HG02642 (cell line): ENCODE measurements at regions not wholly inside any gene's neighbourhood (a gene's known extent, or its start where the extent isn't known, plus 50 kb on each side); places are given as distances from the start of the nearest gene placed in this dataset.
"Not testable (repeated sequence)": the region's sequence is repeated elsewhere in the genome, so short reads cannot be mapped to it uniquely, and the experiment has no call there.

Source experiments
- ATAC-seq: cut with Tn5 transposase; IDR thresholded peaks from one replicate; pipeline ENCODE4 v1.9.1; 2021; ENCODE audit warnings: mild to moderate bottlenecking; ENCODE audit not compliant: unreplicated experiment, poor library complexity

DNA sequence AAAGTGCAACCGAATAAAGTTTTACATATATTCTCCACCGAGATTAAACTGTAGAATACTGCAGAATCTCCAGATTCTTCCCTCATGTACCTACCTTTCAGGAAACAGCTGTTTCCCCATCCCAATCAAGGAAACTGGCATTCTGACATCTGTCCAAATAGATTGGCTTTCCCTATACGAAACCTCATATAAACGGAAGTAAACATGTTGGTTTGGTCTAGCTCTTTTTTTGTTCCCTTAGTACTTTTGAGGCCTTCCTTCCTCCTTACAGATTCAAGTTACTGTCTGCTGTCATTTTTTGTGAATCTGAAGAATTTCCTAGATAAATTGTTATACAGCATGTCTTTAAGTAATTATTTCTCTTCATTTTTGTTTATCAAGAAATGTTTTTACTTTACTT lies 554.6 kb downstream of the RPIA start:
- not testable (repeated sequence) for ATAC-seq

DNA sequence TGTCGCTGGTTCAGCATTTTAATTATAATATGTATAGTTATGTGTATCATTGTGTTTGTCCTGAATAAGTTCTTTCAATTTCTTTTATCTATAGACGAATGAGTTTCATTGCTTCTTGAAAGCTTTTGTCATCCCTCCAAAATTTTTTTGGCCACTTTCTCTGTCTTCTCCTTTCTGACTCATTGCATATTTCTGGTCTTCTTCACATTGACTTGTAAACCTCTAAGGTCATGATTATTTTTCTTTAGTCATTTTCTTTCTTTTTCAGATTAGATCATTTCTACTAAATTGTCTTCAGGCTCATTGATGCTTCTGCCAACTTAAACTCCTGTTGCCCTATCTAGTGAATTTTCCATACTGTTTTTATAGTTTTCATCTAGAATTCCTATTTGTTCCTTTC lies 555.1 kb downstream of the RPIA start:
- ATAC-seq, result not testable (repeated sequence)

DNA sequence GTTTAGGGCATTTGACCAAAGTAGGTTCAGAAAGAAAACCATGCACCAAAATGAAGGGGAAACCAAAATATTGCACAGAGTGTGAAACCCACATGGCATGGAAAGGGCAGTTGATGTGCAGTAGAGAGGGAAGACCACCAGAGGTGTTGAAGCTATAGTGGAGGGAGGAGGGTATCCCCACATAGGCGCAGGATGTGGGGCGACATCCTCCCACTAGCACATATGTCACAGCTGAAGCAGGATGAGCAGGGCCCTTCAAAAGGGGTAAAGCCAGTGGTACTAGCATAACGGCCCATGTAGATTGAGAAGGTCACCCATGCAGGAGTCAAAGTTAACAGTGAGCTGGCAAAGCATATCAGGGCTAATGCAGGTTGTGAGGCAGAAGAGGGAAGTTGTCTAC lies 563.5 kb downstream of the RPIA start:
- not testable (repeated sequence) for ATAC-seq

DNA sequence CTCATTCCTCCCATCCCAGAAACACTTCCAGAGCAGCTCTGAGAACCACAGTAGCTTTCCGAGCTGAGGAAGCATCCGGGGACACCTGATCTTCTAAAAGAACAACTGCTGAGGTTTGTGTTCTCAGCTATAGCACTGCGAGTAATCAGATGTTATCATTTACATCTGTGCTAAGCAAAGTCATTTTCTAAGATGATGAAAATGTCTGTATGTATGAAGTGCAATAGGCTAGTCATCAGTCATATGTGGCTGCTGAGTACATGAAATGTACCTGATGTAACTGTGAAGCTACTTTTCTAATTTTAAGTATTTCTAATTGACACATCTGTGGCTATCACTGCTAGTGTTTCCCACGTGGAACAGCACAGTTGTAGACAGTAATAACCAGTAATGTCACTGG lies 582.0 kb downstream of the RPIA start:
- not testable (repeated sequence) for ATAC-seq

DNA sequence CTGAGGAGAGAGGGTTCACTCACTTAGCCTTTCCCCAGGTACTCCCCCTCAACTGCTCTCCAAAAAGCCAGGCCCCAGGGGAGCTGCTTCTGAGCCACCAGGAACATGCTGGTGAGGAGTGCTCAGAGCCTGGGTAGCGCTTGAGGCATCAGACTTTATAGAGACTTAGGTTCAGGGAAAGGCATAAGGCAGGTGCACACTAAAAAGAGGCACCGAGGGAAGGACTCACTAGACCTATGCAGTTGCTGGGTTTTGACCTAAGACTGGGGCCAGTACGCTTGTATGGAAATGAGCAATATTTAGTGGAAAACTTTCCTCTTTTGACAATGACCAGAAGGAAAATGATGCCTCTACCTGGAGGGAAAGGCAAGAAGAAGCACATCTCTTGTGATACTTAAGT lies 589.1 kb downstream of the RPIA start:
- not testable (repeated sequence) for ATAC-seq

DNA sequence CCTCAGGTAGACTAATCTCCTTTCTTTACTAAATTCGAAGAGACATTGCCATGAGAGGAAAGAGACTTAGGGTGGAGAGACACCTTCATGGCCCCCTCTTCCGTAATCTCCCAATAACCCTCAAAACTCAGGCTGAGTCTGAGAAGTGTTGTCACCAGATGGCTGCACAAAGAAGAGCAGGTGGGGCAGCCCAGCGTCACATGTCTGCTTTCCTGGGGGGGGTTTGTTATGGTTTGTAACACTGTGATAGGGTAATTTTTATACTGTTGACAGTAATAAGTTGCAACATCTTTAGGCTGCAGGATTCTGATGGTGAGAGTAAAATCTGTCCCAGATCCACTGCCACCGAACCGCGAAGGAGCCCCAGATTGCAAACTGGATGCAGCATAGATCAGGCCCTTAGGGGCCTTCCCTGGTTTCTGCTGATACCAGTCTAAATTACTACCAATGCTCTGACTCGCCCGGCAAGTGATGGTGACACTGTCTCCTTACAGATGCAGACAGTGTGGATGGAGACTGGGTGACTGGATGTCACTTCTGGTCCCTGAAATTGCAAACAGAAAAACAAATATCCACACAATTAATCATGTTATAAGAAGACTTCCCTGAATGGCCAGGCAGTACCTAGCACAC lies 595.1 kb downstream of the RPIA start:
- ATAC-seq, result not testable (repeated sequence)

DNA sequence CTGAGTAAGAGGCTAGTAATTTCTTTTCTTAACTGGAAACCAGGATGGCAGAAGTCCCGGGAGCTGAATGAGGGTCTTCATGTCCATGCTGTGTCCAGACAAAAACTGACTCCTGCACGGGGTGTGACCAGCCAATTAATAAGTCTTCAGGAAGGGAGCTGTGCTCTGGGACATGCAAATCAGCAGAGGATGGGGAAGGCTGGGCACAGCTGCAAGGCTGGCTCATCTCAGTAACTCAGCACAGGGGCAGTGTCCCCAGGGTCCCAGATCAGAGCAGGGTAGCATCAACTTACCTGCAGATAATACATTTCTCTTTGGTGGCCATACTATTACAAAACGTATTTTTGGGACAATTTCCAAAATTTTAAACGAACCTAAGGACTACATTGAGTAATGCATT lies 595.6 kb downstream of the RPIA start:
- ATAC-seq, result not testable (repeated sequence)

DNA sequence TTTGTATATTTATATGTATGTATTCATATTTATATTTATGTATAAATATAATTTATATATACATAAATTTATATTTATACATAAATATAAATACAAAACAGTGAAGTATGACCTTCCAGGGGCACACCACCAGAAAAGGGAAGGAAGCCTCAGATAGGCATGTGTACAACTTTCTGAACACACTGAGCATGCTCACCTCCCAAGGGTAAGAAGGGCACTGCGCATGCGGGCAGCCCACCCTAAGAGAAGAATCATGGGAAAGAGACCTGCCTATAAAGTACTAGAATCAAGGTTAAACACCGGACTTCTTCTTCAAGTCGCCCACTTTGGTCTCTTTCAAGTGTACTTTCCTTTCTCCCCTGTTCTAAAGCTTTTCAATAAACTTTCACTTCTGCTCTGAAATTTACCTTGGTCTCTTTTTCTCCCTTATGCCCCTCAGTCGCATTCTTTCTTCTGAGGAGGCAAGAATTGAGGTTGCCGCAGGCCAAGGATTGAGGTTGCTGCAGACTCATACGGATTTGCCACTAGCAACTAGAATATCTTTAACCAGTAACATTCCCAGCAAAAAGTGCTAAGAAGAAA lies 600.3 kb downstream of the RPIA start:
- ATAC-seq, result not testable (repeated sequence)

DNA sequence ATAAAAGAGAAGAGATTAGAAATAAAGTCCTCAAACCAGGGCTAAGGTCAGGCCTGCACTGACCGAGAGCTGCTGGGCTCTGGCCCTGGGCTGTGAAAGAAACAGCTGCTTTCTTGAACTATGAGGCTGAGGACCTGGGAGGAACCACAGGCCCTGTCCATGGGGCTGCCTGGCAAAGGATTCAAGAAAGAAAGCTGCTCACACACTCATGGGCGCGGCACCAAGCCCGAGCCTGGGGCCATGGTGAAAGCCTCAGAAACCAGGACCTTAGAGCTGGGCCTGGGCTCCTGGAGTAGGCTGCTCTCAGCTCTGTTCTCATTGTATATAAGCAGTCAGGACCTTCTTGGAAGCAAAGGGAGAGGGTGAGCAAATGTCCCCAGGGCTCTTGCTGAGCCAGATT lies 601.9 kb downstream of the RPIA start:
- not testable (repeated sequence) for ATAC-seq

DNA sequence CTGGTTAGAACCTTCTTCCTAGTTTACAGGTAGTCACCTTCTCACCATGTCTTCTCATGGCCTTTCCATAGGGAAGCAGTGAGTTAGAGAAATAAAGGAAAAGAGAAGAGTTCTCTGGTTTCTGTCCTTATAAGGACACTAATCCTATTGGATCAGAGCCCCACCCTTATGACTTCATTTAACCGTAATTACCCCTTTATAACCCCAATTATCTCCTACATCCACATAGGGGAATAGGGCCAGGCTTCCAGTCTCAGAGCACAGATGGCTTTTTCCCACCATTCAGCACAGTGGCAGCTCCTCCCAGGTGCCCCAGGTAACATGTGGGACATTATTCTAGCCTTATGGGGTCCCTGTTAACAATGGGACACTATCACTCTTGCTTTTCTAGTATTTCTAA lies 602.9 kb downstream of the RPIA start:
- not testable (repeated sequence) for ATAC-seq

DNA sequence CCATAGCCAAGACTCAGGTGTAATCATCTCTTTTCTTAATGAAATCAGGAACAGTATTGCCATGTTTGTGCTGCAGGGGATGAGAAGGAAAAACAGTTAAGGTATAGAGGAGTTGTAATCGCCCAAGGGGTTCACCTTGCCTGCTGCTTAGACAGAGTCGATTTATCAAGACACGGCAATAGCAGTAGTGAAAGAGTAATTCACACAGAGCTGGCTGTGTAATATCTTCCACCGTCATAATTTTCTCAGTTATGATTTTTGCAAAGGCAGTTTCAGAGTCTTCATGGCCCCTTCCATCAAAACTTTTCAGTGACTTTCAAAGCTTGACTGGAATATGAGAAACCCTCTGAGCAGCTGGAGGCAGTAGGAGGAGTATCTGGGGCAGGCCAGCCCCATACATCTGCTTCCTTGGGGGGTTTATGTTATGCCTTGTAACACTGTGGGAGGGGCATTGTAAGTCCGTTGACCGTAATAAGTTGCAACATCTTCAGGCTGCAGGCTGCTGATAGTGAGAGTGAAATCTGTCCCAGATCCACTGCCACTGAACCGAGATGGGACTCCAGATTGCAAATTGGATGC lies 605.4 kb downstream of the RPIA start:
- ATAC-seq, result not testable (repeated sequence)

DNA sequence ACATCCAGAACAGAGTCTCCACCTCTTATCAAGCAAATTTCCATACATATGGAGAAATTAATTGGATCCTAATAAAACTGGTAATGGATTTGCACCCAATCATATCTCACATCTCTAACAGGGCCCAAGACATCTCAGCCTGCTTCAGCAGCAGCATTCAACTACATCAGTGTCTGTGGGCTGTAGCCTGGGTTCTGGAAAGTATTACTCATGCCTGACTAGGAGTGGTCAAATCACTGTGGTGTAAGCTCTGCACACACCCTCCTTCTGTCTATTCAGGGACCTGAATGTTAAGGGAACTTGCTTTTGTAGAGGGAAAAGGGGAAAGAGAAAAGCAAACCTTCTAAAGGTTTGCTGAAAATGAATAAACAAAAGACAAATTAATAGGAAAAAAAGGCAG lies 607.7 kb downstream of the RPIA start:
- ATAC-seq, result not testable (repeated sequence)

DNA sequence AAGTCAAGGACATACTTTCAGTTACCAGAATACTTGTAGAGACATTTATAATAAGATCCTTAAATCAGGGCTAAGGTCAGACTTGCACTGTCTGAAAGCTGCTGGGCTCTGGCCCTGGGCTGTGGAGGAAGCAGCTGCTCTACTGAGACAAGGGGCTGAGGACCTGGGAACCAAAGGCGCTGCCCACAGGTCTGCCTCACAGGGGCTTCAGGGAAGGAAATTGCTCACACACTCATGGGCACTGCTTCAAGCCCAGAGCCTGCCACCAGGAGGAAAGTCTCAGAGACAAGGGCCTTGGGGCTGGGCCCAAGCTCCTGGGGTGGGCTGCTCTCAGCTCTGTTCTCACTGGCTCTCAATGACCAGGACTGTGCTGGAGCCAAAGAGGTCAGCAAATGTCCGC lies 614.1 kb downstream of the RPIA start:
- ATAC-seq, result not testable (repeated sequence)

DNA sequence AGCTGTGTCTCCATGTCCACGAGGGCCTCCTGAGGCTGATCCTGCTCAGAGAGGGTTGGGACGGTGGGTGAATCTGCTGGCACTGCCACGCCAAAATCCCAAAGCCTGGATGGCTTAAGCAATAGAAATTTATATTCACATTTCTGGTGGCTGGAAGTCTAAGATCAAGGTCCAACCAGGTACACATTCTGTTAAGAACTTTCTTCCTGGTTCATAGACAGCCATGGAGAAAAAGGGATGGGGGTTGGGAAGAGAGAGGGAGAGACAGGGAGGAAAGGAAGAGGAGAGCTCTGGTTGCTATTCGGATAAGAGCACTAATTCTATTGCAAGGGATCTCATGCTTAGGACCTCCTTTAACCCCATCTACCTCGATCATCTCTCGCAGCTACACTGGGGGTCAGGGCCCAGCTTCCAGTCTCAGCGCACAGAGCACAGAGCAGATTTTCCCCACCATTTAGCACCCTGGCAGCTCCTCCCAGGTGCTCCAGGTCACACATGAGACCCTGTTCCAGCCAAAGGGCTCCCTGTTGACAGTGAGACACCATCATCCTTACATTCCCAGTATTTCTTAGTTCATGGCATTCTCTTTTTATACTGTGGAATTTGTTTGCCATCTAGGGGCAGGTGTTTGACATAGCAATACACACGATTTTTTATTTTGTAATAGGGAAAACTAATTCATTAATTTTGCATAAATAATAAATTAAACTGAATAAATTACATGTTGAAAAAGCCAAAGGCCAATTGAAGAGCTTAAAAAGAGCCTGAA lies 615.6 kb downstream of the RPIA start:
- not testable (repeated sequence) for ATAC-seq

DNA sequence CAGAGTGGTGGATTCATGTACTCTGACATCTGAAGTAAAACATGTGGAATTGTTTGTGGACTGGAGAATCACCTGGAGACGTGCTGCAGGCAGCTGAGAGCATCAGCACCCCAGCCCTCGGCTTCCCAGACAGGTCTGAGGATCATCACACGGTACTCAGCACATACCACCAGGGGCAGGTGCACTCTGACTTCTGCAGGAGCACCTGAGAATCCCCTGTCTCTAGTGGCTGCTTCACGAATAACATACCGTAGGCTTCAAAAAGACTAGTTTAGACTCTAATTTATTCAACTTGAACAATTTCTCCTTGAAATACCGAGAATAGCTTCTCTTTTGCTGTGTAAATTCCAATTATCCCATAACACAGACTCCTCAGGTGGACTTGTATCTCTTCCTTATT lies 627.5 kb downstream of the RPIA start:
- ATAC-seq, result not testable (repeated sequence)

DNA sequence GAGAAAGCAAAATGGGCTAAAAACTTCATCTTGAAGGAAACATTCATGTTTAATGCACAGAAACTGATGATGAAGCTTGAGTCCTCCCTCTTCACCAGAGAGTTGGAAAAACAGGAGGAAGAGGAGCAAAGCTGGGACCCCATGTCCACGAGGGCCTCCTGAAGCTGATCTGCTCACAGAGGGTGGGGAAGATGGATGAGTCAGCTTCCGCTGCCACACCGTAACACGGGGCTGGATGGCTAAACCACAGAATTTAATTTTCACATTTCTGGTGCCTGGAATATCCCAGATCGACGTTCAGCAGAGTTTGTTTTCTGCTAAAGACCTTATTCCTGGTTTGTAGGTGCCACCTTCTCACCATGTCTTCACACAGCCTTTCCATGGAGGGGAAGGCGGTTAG lies 634.4 kb downstream of the RPIA start:
- ATAC-seq, result not testable (repeated sequence)

DNA sequence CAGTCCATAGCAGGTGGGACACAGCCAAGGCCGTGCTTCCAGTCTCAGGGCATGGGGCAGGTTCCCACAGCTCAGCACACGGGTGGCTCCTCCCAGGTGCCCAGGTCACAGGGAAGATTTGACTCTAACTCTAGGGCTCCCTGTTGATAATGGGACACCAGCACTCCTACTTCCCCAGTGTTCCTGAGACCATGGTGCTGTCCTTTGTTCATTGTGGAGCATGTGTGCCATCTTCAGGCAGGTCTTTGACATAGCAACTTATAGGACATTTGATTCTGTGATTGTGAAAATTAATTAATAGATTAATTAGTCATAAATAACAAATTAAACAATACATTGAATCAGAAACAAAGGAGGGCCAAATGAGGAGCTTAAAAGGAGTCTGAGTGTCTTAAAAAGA lies 635.0 kb downstream of the RPIA start:
- ATAC-seq, result not testable (repeated sequence)

DNA sequence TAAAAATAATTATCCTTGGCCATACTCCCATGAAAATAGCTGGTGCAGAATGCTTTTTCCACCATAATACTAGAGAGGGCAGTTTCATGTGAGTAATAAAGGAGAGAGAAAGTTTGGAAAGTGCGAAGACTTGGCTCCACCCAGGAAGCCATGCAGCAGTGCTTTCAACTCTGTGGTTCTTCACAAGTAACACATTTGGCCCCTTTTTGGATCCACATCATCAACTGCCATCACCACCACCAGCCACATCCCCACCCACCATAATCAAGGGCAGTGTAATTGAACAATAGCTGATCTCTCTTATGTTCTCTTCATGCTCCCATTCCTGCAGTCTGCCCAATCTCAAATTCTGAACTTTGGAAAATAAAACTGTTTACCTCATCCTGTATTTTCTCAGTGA lies 637.3 kb downstream of the RPIA start:
- ATAC-seq, result not testable (repeated sequence)
